Mesenchymal stem cell (in vitro differentiated cells and primary cell): ENCODE measurements at regions not wholly inside any gene's neighbourhood (a gene's known extent, or its start where the extent isn't known, plus 50 kb on each side); places are given as distances from the start of the nearest gene placed in this dataset.

Source experiments
- DNase-seq: peaks from one replicate; pipeline ENCODE4 v3.0.0-alpha.2; 2013
- H2AFZ ChIP-seq: one replicate; pipeline ENCODE4 v1.6.1; 2013; ENCODE audit warnings: low read depth, mild to moderate bottlenecking, control low read depth, inconsistent platforms, low read length, moderate library complexity
- H2AK5ac ChIP-seq: 2 replicates; pipeline ENCODE4 v1.6.1; 2013; ENCODE audit warnings: low read length, moderate library complexity, mild to moderate bottlenecking, inconsistent platforms; ENCODE audit not compliant: severe bottlenecking
- H2BK120ac ChIP-seq: one replicate; pipeline ENCODE4 v1.6.1; 2013; ENCODE audit warnings: low read depth, mild to moderate bottlenecking, inconsistent platforms, low read length, moderate library complexity
- H2BK12ac ChIP-seq, 2 experiments: one replicate each; pipeline ENCODE4 v1.6.1; 2013; ENCODE audit warnings: inconsistent platforms in 2 of 2, low read length in 2 of 2, mild to moderate bottlenecking in 2 of 2, moderate library complexity in 2 of 2, control low read depth in 1 of 2
- H2BK15ac ChIP-seq: one replicate; pipeline ENCODE4 v1.6.1; 2013; ENCODE audit warnings: mild to moderate bottlenecking, low read depth, inconsistent platforms; ENCODE audit not compliant: poor library complexity, severe bottlenecking
- H2BK5ac ChIP-seq: 2 replicates; pipeline ENCODE4 v1.6.1; 2013; ENCODE audit warnings: low read depth, mild to moderate bottlenecking, low read length, control low read depth, inconsistent platforms; ENCODE audit not compliant: poor library complexity, severe bottlenecking
- H3K14ac ChIP-seq, 2 experiments: one replicate each; pipeline ENCODE4 v1.6.1; 2013; ENCODE audit warnings: inconsistent platforms in 2 of 2, low read length in 2 of 2, control low read depth in 1 of 2, mild to moderate bottlenecking in 1 of 2, moderate library complexity in 1 of 2
- H3K18ac ChIP-seq, 2 experiments: one replicate each; pipeline ENCODE4 v1.6.1; 2013; ENCODE audit warnings: inconsistent platforms in 2 of 2, low read length in 2 of 2, control low read depth in 1 of 2, low read depth in 1 of 2, mild to moderate bottlenecking in 1 of 2
- H3K23ac ChIP-seq, 2 experiments: one replicate each; pipeline ENCODE4 v1.6.1; 2013; ENCODE audit warnings: inconsistent platforms in 2 of 2, low read length in 2 of 2, mild to moderate bottlenecking in 2 of 2, moderate library complexity in 2 of 2, control low read depth in 1 of 2
- H3K27ac ChIP-seq: 2 replicates; pipeline ENCODE4 v1.5.1; 2013; ENCODE audit warnings: mild to moderate bottlenecking, moderate library complexity, low read length, control low read depth, inconsistent platforms; ENCODE audit not compliant: poor library complexity, severe bottlenecking
- H3K27me3 ChIP-seq, 2 experiments: 2 replicates each; pipeline versions ENCODE4 v1.6.1 to v1.7.0; 2013; ENCODE audit warnings: low read length in 2 of 2, mild to moderate bottlenecking in 2 of 2, moderate library complexity in 2 of 2, control low read depth in 1 of 2, inconsistent platforms in 1 of 2; ENCODE audit not compliant: control insufficient read depth in 1 of 2, insufficient read depth in 1 of 2
- H3K36me3 ChIP-seq, 2 experiments: 2 replicates each; pipeline versions ENCODE4 v1.6.1 to v1.7.0; 2013; ENCODE audit warnings: low read length in 2 of 2, control low read depth in 1 of 2, inconsistent platforms in 1 of 2, low read depth in 1 of 2, mild to moderate bottlenecking in 1 of 2; ENCODE audit not compliant: insufficient read depth in 2 of 2, control insufficient read depth in 1 of 2
- H3K4ac ChIP-seq, 2 experiments: one replicate each; pipeline ENCODE4 v1.6.1; 2013; ENCODE audit warnings: inconsistent platforms in 2 of 2, low read length in 2 of 2, mild to moderate bottlenecking in 2 of 2, moderate library complexity in 2 of 2, control low read depth in 1 of 2, low read depth in 1 of 2
- H3K4me1 ChIP-seq: 2 replicates; pipeline ENCODE4 v1.6.1; 2013; ENCODE audit warnings: low read depth, low read length, control low read depth; ENCODE audit not compliant: control insufficient read depth, insufficient read depth
- H3K4me2 ChIP-seq: 2 replicates; pipeline ENCODE4 v1.6.1; 2013; ENCODE audit warnings: low read length, mild to moderate bottlenecking, inconsistent platforms; ENCODE audit not compliant: poor library complexity, severe bottlenecking
- H3K4me3 ChIP-seq, 2 experiments: 2 replicates each; pipeline versions ENCODE4 v1.5.1 to v1.7.0; 2013; ENCODE audit warnings: low read length in 2 of 2, mild to moderate bottlenecking in 2 of 2, control low read depth in 1 of 2, low read depth in 1 of 2; ENCODE audit not compliant: insufficient read depth in 1 of 2
- H3K79me1 ChIP-seq: replicated peaks from 2 replicates; pipeline ENCODE4 v1.6.1; 2013; ENCODE audit warnings: mild to moderate bottlenecking, control low read depth, low read length, inconsistent platforms; ENCODE audit not compliant: poor library complexity, severe bottlenecking
- H3K9ac ChIP-seq: 2 replicates; pipeline ENCODE4 v1.7.0; 2013; ENCODE audit warnings: mild to moderate bottlenecking, low read length, moderate library complexity
- H3K9me3 ChIP-seq: 2 replicates; pipeline ENCODE4 v1.7.0; 2013; ENCODE audit warnings: mild to moderate bottlenecking, low read length; ENCODE audit not compliant: control insufficient read depth
- H4K8ac ChIP-seq: one replicate; pipeline ENCODE4 v1.6.1; 2013; ENCODE audit warnings: inconsistent platforms, mild to moderate bottlenecking, low read length, moderate library complexity
- H4K91ac ChIP-seq: one replicate; pipeline ENCODE4 v1.6.1; 2013; ENCODE audit warnings: mild to moderate bottlenecking, low read length, inconsistent platforms
- WGBS: methylation state at CpG from one replicate; pipeline ENCODE4 v1.1.7; 2013; ENCODE audit warnings: mixed read lengths; 5-methylcytosine and 5-hydroxymethylcytosine counted together

- 64% methylated on average over 1 of the region's 2 CpGs for whole genome bisulfite sequencing
- H3K36me3 ChIP-seq: no peaks in the 10 kb centered on the region
- DNase-seq: no peak
Measured at GRCh38 chr9:75483636-75484035, 395.3 kb downstream of the OSTF1 start.

DNA sequence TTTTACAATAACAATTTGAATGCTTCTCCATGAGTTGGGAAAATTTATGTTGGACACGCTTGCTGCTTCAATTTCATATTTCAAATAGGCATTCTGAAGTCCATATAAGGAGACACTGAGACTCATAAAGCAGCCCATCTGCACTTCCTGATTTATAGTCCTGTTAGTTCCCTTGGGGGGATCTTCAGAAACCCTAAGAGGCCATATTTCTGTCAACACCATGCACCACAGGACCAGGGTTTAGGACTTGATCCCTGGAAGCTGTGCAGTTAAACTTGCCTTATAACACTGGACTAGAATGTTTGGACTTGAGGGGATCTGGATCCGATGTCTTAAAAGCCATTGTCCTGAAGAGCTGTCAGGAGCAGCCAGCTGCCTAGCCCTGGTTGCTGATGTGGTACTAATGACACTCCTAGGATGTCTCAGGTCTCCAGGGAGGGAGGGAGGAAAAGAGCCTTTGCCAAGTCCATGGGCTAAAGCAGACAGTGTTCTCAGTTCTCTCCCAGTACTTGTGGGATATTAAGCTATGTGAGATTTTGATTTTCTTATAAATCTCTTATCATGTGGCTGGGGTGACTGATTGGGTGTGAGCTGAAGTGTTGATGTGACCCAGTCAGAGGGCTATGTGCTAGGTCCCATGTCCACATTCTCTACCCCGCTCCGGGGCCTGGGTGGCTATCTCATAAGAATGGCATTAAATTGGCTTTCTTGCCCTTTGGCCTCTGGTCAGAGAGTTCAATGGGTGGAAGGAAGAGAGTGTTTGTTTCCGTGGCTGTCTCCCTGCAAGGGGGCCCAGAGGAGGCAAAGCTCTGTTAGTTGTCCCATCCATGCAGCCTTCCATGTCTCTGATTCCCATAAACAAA is 399.8 kb downstream of the OSTF1 start:
- WGBS: 66% methylated on average over 5 of the region's 5 CpGs
- Histone ChIP-seq H2BK15ac (no peak overlapping the region), H3K27me3 (no peaks in the 10 kb centered on the region), H3K9ac (no peak overlapping the region), H3K18ac (no peak overlapping the region), H2BK120ac (no peak overlapping the region), H3K79me1 (no peaks in the 10 kb centered on the region), H3K4me3 (no peak overlapping the region), H3K14ac (no peak overlapping the region), H3K27ac (no peak overlapping the region), H2BK5ac (no peak overlapping the region), H3K4me2 (no peak overlapping the region), H3K9me3 (no peaks in the 10 kb centered on the region), H4K8ac (no peak overlapping the region), H2AK5ac (no peak overlapping the region), H2AFZ (no peak overlapping the region), H2BK12ac (no peak overlapping the region), H3K36me3 (no peaks in the 10 kb centered on the region), H3K23ac (no peak overlapping the region), H4K91ac (no peak overlapping the region), H3K4me1 (no peaks in the 10 kb centered on the region), H3K4ac (no peak overlapping the region)
- no peak for DNase-seq

More at GRCh38 chr9:75483636-75484035, 395.3 kb downstream of the OSTF1 start:
- no peaks in the 10 kb centered on the region for H3K4me1 ChIP-seq
- H2BK15ac ChIP-seq: no peak overlapping the region
- H3K4ac ChIP-seq: no peak overlapping the region
- H3K14ac ChIP-seq: no peak overlapping the region
- H4K91ac ChIP-seq: no peak overlapping the region
- no peak overlapping the region for H3K4me3 ChIP-seq
- no peak overlapping the region for H3K4me2 ChIP-seq
- no peak overlapping the region for H3K18ac ChIP-seq
- no peaks in the 10 kb centered on the region for H3K27me3 ChIP-seq
- no peak overlapping the region for H2BK12ac ChIP-seq
- H3K9me3 ChIP-seq: peaks cover 5% of the 10 kb centered on the region
- H4K8ac ChIP-seq: no peak overlapping the region
- no peak overlapping the region for H3K23ac ChIP-seq
- H2BK5ac ChIP-seq: no peak overlapping the region
- H2BK120ac ChIP-seq: no peak overlapping the region
- no peak overlapping the region for H3K9ac ChIP-seq
- no peak overlapping the region for H3K27ac ChIP-seq
- no peak overlapping the region for H2AFZ ChIP-seq
- H3K79me1 ChIP-seq: no peaks in the 10 kb centered on the region
- H2AK5ac ChIP-seq: no peak overlapping the region

DNA sequence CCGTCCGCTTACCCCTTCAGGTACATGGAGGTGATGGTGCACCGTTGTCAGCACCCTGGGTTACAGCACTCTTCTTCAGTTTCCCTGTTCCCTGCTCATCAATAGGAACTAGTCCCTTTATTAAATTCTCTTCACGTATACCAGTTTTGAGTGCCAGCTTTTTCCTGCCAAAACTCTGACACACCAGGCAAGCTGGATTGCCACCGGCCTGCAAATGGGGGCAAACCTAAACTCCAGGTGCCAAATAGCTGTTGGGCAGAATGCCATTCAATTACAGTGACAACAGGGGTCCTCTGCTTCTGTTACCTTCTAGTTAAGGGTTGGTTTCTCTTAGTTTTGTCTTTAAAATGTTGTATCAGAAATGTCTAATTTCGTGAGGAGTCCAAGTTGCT is 400.4 kb downstream of the OSTF1 start:
- Histone ChIP-seq H4K8ac (no peak overlapping the region), H2BK12ac (no peak overlapping the region), H3K4me1 (no peaks in the 10 kb centered on the region), H3K9ac (no peak overlapping the region), H2BK5ac (no peak overlapping the region), H3K4me2 (no peak overlapping the region), H3K23ac (no peak overlapping the region), H3K9me3 (no peaks in the 10 kb centered on the region), H4K91ac (no peak overlapping the region), H3K36me3 (no peaks in the 10 kb centered on the region), H3K18ac (no peak overlapping the region), H2BK120ac (no peak overlapping the region), H3K27me3 (no peaks in the 10 kb centered on the region), H2AFZ (no peak overlapping the region), H3K14ac (no peak overlapping the region), H2BK15ac (no peak overlapping the region), H3K4ac (no peak overlapping the region), H2AK5ac (no peak overlapping the region), H3K79me1 (no peaks in the 10 kb centered on the region), H3K4me3 (no peak overlapping the region), H3K27ac (no peak overlapping the region)
- DNase-seq: no peak
- WGBS: 81% methylated on average over 5 of the region's 6 CpGs

DNA sequence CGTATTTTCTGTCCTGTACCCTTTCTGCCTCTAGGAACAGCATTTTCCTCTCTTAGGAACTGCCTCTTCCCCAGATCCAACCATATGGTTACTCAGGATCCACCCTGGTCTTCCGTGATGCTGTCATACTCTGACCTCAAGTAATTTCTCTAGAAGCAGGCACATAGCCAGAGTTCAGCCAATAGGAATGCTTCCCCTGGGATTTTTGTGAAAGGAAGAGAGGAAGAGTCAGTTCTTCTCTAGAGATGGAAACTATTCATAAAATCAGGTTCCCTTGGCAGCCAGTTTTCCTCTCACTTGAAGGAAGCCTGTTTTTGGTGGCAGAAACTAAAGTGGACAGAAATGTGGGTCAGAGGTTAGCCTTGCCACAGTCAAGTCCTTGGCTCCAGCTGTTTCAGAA is 400.1 kb upstream of the PCSK5 start:
- H3K4me3 ChIP-seq: no peak overlapping the region
- no peak overlapping the region for H3K9ac ChIP-seq
- no peaks in the 10 kb centered on the region for H3K27me3 ChIP-seq
- no peak overlapping the region for H3K4ac ChIP-seq
- H2BK5ac ChIP-seq: no peak overlapping the region
- no peak overlapping the region for H2BK120ac ChIP-seq
- H3K23ac ChIP-seq: no peak overlapping the region
- H3K27ac ChIP-seq: no peak overlapping the region
- H4K91ac ChIP-seq: no peak overlapping the region
- 22% methylated on average over 1 of the region's 2 CpGs for WGBS
- H2AK5ac ChIP-seq: no peak overlapping the region
- no peak overlapping the region for H3K18ac ChIP-seq
- no peak for DNase-seq
- H3K4me1 ChIP-seq: no peaks in the 10 kb centered on the region
- H3K14ac ChIP-seq: no peak overlapping the region
- no peak overlapping the region for H2BK15ac ChIP-seq
- no peak overlapping the region for H4K8ac ChIP-seq
- no peak overlapping the region for H3K4me2 ChIP-seq
- H3K79me1 ChIP-seq: no peaks in the 10 kb centered on the region
- no peak overlapping the region for H2BK12ac ChIP-seq
- no peaks in the 10 kb centered on the region for H3K9me3 ChIP-seq
- no peak overlapping the region for H2AFZ ChIP-seq
- H3K36me3 ChIP-seq: no peaks in the 10 kb centered on the region
